Neural cell (in vitro differentiated cells): ENCODE measurements at regions not wholly inside any gene's neighbourhood (a gene's known extent, or its start where the extent isn't known, plus 50 kb on each side); places are given as distances from the start of the nearest gene placed in this dataset.

Source experiments
- H2AFZ ChIP-seq: fragments of 200-600, 300-800 bp; sonication (generic), shearing (Covaris generic); 2 replicates; pipeline ENCODE4 v1.6.0; 2014; ENCODE audit warnings: low read depth, mild to moderate bottlenecking, antibody characterized with exemption, low read length, moderate library complexity
- H3F3A ChIP-seq: fragments of 200-600 bp; shearing (Covaris generic); 2 replicates; pipeline ENCODE4 v1.6.1; 2016; ENCODE audit warnings: mild to moderate bottlenecking, moderate library complexity, mixed read lengths, antibody characterized with exemption, low read length; ENCODE audit not compliant: insufficient read depth, poor library complexity, severe bottlenecking
- H3K27ac ChIP-seq: fragments of 200-600, 300-800 bp; sonication (generic), shearing (Covaris generic); 2 replicates; pipeline ENCODE4 v1.5.1; 2014; ENCODE audit warnings: mild to moderate bottlenecking, low read length, moderate library complexity
- H3K27me3 ChIP-seq: fragments of 300-800, 200-600 bp; sonication (generic), shearing (Covaris generic); 2 replicates; pipeline ENCODE4 v1.6.0; 2014; ENCODE audit warnings: mild to moderate bottlenecking, low read depth, low read length, moderate library complexity; ENCODE audit not compliant: insufficient read depth
- H3K36me3 ChIP-seq: fragments of 300-800, 200-600 bp; sonication (generic), shearing (Covaris generic); 2 replicates; pipeline ENCODE4 v1.5.1; 2014; ENCODE audit warnings: mild to moderate bottlenecking, antibody characterized with exemption, low read length, moderate library complexity; ENCODE audit not compliant: insufficient read depth
- H3K4me2 ChIP-seq: fragments of 300-800, 200-600 bp; sonication (generic), shearing (Covaris generic); 2 replicates; pipeline ENCODE4 v1.6.0; 2014; ENCODE audit warnings: mild to moderate bottlenecking, low read length
- H3K4me3 ChIP-seq: fragments of 300-800, 200-600 bp; sonication (generic), shearing (Covaris generic); 2 replicates; pipeline ENCODE4 v1.5.1; 2014; ENCODE audit warnings: mild to moderate bottlenecking, low read length, moderate library complexity
- H3K79me2 ChIP-seq: fragments of 200-600 bp; shearing (Covaris generic); replicated peaks from 2 replicates; pipeline ENCODE4 v1.6.0; 2014; ENCODE audit warnings: mild to moderate bottlenecking, low read length, moderate library complexity; ENCODE audit not compliant: insufficient read depth
- H3K9ac ChIP-seq: fragments of 300-800, 200-600 bp; sonication (generic), shearing (Covaris generic); 2 replicates; pipeline ENCODE4 v1.6.1; 2016; ENCODE audit warnings: mild to moderate bottlenecking, low read length, mixed read lengths
- H3K9me2 ChIP-seq: fragments of 200-600 bp; shearing (Covaris generic); 2 replicates; pipeline ENCODE4 v1.6.1; 2016; ENCODE audit warnings: mild to moderate bottlenecking, low read length, mixed read lengths; ENCODE audit not compliant: insufficient read depth
- H3K9me3 ChIP-seq: fragments of 200-600, 300-800 bp; sonication (generic), shearing (Covaris generic); 2 replicates; pipeline ENCODE4 v1.6.1; 2016; ENCODE audit warnings: mild to moderate bottlenecking, mixed run types, low read length, moderate library complexity, mixed read lengths
- H4K20me1 ChIP-seq: fragments of 200-600 bp; shearing (Covaris generic); 2 replicates; pipeline ENCODE4 v1.6.1; 2016; ENCODE audit warnings: mild to moderate bottlenecking, mixed run types; ENCODE audit not compliant: insufficient read depth
- EP300 ChIP-seq: fragments of 450-650 bp; conservative IDR thresholded peaks from 2 replicates; pipeline ENCODE4 v1.6.1; 2014; ENCODE audit warnings: antibody characterized with exemption, mild to moderate bottlenecking, moderate library complexity; ENCODE audit not compliant: poor library complexity, severe bottlenecking
- EZH2 ChIP-seq: fragments of 200-600, 300-800 bp; shearing (Covaris generic), sonication (generic); IDR thresholded peaks from 2 replicates; pipeline ENCODE4 v1.6.1; 2014; ENCODE audit warnings: antibody characterized with exemption, low read length, borderline replicate concordance, mild to moderate bottlenecking; ENCODE audit not compliant: insufficient read depth, poor library complexity, severe bottlenecking
- MXI1 ChIP-seq: fragments of 450-650 bp; conservative IDR thresholded peaks from 2 replicates; pipeline ENCODE4 v1.6.1; 2014; ENCODE audit warnings: antibody characterized with exemption, mild to moderate bottlenecking; ENCODE audit not compliant: poor library complexity, severe bottlenecking
- POLR2AphosphoS5 ChIP-seq: IDR thresholded peaks from 2 replicates; pipeline ENCODE4 v1.6.1; 2012
- RAD21 ChIP-seq: fragments of 450-650 bp; conservative IDR thresholded peaks from 2 replicates; pipeline ENCODE4 v1.6.1; 2014; ENCODE audit warnings: antibody characterized with exemption, mild to moderate bottlenecking, moderate library complexity
- SMC3 ChIP-seq: fragments of 450-650 bp; conservative IDR thresholded peaks from 2 replicates; pipeline ENCODE4 v1.6.1; 2014; ENCODE audit warnings: antibody characterized with exemption, mild to moderate bottlenecking, moderate library complexity; ENCODE audit not compliant: poor library complexity
- TAF1 ChIP-seq: IDR thresholded peaks from 2 replicates; pipeline ENCODE4 v1.6.1; 2012; ENCODE audit warnings: low read depth
- TF ChIP-seq, protein P1 (sequence below): fragments of 450-650 bp; IDR thresholded peaks from 2 replicates; pipeline ENCODE4 v1.5.1; 2014; ENCODE audit warnings: antibody characterized with exemption, mild to moderate bottlenecking, moderate library complexity; ENCODE audit not compliant: poor library complexity, severe bottlenecking
- TF ChIP-seq, protein P2 (sequence below): IDR thresholded peaks from 2 replicates; pipeline ENCODE4 v1.6.1; 2012; ENCODE audit warnings: borderline replicate concordance

DNA sequence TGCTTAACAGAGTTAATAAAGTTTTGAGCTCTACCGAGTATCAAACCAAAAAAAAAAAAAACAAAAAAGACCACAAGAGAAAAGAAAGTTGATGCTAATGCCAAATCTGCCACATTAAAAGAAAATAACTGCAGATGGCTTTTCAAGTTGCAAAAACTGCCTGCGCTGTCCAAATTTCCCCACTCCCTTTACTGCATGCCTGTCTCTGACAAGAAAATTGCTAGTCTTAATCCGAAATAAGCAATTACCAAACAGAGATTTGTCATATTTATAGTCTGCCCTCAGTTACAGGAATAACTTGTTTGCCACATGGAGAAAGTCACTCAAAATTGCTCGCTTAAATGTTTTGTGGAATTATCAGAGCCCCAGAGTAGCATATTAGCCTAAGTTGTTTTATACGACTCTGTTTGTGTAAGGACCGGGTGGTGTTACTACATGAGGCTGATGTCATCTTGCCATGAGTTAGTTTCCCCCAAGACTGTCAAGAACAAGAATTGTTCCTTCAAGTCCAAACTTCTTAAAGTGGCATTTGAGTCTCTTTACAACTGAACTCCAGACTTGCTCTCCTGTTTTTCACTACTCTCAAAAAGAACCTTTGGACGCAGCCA, 160.9 kb downstream of the CEP120 start:
- no peak overlapping the region for H3K9ac ChIP-seq
- TF ChIP-seq RAD21 (no peak), POLR2AphosphoS5 (no peak)
- TF ChIP-seq, protein P1, sequence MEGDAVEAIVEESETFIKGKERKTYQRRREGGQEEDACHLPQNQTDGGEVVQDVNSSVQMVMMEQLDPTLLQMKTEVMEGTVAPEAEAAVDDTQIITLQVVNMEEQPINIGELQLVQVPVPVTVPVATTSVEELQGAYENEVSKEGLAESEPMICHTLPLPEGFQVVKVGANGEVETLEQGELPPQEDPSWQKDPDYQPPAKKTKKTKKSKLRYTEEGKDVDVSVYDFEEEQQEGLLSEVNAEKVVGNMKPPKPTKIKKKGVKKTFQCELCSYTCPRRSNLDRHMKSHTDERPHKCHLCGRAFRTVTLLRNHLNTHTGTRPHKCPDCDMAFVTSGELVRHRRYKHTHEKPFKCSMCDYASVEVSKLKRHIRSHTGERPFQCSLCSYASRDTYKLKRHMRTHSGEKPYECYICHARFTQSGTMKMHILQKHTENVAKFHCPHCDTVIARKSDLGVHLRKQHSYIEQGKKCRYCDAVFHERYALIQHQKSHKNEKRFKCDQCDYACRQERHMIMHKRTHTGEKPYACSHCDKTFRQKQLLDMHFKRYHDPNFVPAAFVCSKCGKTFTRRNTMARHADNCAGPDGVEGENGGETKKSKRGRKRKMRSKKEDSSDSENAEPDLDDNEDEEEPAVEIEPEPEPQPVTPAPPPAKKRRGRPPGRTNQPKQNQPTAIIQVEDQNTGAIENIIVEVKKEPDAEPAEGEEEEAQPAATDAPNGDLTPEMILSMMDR, result no peak
- TF ChIP-seq, protein P2, sequence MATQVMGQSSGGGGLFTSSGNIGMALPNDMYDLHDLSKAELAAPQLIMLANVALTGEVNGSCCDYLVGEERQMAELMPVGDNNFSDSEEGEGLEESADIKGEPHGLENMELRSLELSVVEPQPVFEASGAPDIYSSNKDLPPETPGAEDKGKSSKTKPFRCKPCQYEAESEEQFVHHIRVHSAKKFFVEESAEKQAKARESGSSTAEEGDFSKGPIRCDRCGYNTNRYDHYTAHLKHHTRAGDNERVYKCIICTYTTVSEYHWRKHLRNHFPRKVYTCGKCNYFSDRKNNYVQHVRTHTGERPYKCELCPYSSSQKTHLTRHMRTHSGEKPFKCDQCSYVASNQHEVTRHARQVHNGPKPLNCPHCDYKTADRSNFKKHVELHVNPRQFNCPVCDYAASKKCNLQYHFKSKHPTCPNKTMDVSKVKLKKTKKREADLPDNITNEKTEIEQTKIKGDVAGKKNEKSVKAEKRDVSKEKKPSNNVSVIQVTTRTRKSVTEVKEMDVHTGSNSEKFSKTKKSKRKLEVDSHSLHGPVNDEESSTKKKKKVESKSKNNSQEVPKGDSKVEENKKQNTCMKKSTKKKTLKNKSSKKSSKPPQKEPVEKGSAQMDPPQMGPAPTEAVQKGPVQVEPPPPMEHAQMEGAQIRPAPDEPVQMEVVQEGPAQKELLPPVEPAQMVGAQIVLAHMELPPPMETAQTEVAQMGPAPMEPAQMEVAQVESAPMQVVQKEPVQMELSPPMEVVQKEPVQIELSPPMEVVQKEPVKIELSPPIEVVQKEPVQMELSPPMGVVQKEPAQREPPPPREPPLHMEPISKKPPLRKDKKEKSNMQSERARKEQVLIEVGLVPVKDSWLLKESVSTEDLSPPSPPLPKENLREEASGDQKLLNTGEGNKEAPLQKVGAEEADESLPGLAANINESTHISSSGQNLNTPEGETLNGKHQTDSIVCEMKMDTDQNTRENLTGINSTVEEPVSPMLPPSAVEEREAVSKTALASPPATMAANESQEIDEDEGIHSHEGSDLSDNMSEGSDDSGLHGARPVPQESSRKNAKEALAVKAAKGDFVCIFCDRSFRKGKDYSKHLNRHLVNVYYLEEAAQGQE, result no peak
- no peaks in the 10 kb centered on the region for H3K9me3 ChIP-seq
- no peaks in the 10 kb centered on the region for H4K20me1 ChIP-seq
- H3K36me3 ChIP-seq, result no peaks in the 10 kb centered on the region
- H2AFZ ChIP-seq, result no peak overlapping the region
- H3K4me3 ChIP-seq, result no peak overlapping the region
- H3K9me2 ChIP-seq, result no peaks in the 10 kb centered on the region
- H3K27me3 ChIP-seq, result no peaks in the 10 kb centered on the region
- no peaks in the 10 kb centered on the region for H3K79me2 ChIP-seq
- no peaks in the 10 kb centered on the region for H3F3A ChIP-seq
- no peak overlapping the region for H3K27ac ChIP-seq
- no peak overlapping the region for H3K4me2 ChIP-seq

DNA sequence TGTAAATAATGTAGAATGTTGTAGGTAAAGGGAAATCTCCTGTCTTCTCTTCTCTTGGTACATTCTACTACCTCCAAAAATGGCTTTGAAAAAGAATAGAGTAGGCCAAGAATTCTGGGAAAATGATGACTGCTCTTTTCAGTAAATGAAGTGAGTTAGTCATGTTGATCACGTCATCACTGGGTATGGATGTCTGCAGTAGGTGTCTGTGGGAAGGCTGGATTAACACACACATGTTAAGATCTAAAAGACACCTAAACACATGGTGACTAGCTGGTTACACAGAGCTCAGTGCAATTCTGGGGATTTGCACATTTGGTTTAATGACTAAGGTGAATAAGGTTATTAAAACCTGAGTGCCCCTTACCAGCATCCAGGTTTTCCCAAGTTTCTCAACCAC, 161.5 kb downstream of the CEP120 start:
- H3K36me3 ChIP-seq, result no peaks in the 10 kb centered on the region
- no peak overlapping the region for H2AFZ ChIP-seq
- H3K4me2 ChIP-seq, result no peak overlapping the region
- H3K4me3 ChIP-seq, result no peak overlapping the region
- TF ChIP-seq SMC3, result no peak
- no peak for TF ChIP-seq EP300
- no peak for TF ChIP-seq EZH2
- TF ChIP-seq TAF1, result no peak
- TF ChIP-seq, protein P1, result no peak
- TF ChIP-seq POLR2AphosphoS5, result no peak
- no peak for TF ChIP-seq RAD21
- TF ChIP-seq MXI1, result no peak
- H4K20me1 ChIP-seq, result no peaks in the 10 kb centered on the region
- H3F3A ChIP-seq, result no peaks in the 10 kb centered on the region
- no peak overlapping the region for H3K9ac ChIP-seq
- no peaks in the 10 kb centered on the region for H3K9me3 ChIP-seq
- H3K27me3 ChIP-seq, result no peaks in the 10 kb centered on the region
- no peak overlapping the region for H3K27ac ChIP-seq
- H3K9me2 ChIP-seq, result no peaks in the 10 kb centered on the region
- no peaks in the 10 kb centered on the region for H3K79me2 ChIP-seq
